Activated CD4-positive, CD25-positive, alpha-beta regulatory T cell treated with anti-CD3 and anti-CD28 coated beads, Interleukin-2, amount 50 U/mL, for 16 hours (primary cell): ENCODE measurements at regions not wholly inside any gene's neighbourhood (a gene's known extent, or its start where the extent isn't known, plus 50 kb on each side); places are given as distances from the start of the nearest gene placed in this dataset.
"Not testable (repeated sequence)": the region's sequence is repeated elsewhere in the genome, so short reads cannot be mapped to it uniquely, and the experiment has no call there.

Source experiments
- DNase-seq: peaks from one replicate; pipeline ENCODE4 v3.0.0-alpha.2; 2020; ENCODE audit warnings: low read depth, low spot score

- DNase-seq: peak; percentile 7
These were observed 884.8 kb downstream of the EPHA4 start for GRCh38 chr2:220687231-220687843.

- no peak for DNase-seq
These were observed 876.5 kb downstream of the EPHA4 start for GRCh38 chr2:220695397-220696279.

GRCh38 chr2:220696280-220696669 is 875.8 kb downstream of the EPHA4 start:
- no peak for DNase-seq

- no peak for DNase-seq
These were observed 875.1 kb downstream of the EPHA4 start for GRCh38 chr2:220697011-220697410.

- no peak for DNase-seq
These were observed 871.0 kb downstream of the EPHA4 start for GRCh38 chr2:220701115-220701514.

GRCh38 chr2:220703279-220703678 is 868.8 kb downstream of the EPHA4 start:
- DNase-seq: no peak

- DNase-seq: no peak
These were observed 868.0 kb downstream of the EPHA4 start for GRCh38 chr2:220704081-220704480.

- DNase-seq: no peak
These were observed 867.3 kb downstream of the EPHA4 start for GRCh38 chr2:220704810-220705209.

GRCh38 chr2:220705678-220706077 is 866.4 kb downstream of the EPHA4 start:
- no peak for DNase-seq

GRCh38 chr2:220707261-220707660 is 864.8 kb downstream of the EPHA4 start:
- DNase-seq: no peak

GRCh38 chr2:220708366-220708765 is 863.7 kb downstream of the EPHA4 start:
- DNase-seq: no peak

GRCh38 chr2:220717283-220717682 is 854.8 kb downstream of the EPHA4 start:
- no peak for DNase-seq

- DNase-seq: no peak
These were observed 835.3 kb downstream of the EPHA4 start for GRCh38 chr2:220736778-220737177.

GRCh38 chr2:220743203-220743602 is 828.9 kb downstream of the EPHA4 start:
- no peak for DNase-seq

- no peak for DNase-seq
These were observed 827.2 kb downstream of the EPHA4 start for GRCh38 chr2:220744861-220745260.

- no peak for DNase-seq
These were observed 826.4 kb downstream of the EPHA4 start for GRCh38 chr2:220745682-220746081.

- DNase-seq: no peak
These were observed 824.4 kb downstream of the EPHA4 start for GRCh38 chr2:220747736-220748135.

GRCh38 chr2:220748875-220749479 is 823.1 kb downstream of the EPHA4 start:
- DNase-seq: no peak

- DNase-seq: no peak
These were observed 818.6 kb downstream of the EPHA4 start for GRCh38 chr2:220753486-220753885.

- no peak for DNase-seq
These were observed 815.5 kb downstream of the EPHA4 start for GRCh38 chr2:220756653-220757052.

GRCh38 chr2:220758376-220758775 is 813.7 kb downstream of the EPHA4 start:
- DNase-seq: not testable (repeated sequence)

- no peak for DNase-seq
These were observed 807.9 kb downstream of the EPHA4 start for GRCh38 chr2:220764171-220764570.
